WI38 (cell line): ENCODE measurements at regions not wholly inside any gene's neighbourhood (a gene's known extent, or its start where the extent isn't known, plus 50 kb on each side); places are given as distances from the start of the nearest gene placed in this dataset.

Source experiments
- H3K4me3 ChIP-seq: 2 replicates; pipeline ENCODE4 v1.5.1; 2011; ENCODE audit warnings: low read depth, mild to moderate bottlenecking, control low read depth, low read length
- TF ChIP-seq, protein P1 (sequence below): IDR thresholded peaks from 2 replicates; pipeline ENCODE4 v1.5.1; 2012; ENCODE audit warnings: low read depth, mild to moderate bottlenecking, control low read depth, low read length

DNA sequence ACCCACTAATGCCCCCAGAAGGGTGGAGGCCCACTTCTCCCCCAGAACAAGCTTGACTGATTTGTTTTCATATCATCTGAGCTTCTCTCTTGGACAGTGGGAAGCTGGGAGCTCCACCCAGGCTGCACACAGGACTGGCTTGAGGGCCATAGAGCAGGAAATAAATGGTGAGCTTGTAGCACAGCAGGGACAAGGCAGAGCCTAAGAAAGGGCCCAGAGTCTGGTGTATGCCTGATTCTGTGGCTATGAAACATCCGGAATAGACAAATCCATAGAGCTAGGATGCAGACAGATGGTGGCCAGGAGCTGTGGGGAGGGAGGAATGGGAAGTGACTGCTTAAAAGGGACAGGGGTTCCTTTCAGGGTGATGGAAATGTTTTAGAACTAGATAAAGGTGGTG lies 79.0 kb downstream of the ARL6IP4 start:
- no peak overlapping the region for H3K4me3 ChIP-seq
- TF ChIP-seq, protein P1, sequence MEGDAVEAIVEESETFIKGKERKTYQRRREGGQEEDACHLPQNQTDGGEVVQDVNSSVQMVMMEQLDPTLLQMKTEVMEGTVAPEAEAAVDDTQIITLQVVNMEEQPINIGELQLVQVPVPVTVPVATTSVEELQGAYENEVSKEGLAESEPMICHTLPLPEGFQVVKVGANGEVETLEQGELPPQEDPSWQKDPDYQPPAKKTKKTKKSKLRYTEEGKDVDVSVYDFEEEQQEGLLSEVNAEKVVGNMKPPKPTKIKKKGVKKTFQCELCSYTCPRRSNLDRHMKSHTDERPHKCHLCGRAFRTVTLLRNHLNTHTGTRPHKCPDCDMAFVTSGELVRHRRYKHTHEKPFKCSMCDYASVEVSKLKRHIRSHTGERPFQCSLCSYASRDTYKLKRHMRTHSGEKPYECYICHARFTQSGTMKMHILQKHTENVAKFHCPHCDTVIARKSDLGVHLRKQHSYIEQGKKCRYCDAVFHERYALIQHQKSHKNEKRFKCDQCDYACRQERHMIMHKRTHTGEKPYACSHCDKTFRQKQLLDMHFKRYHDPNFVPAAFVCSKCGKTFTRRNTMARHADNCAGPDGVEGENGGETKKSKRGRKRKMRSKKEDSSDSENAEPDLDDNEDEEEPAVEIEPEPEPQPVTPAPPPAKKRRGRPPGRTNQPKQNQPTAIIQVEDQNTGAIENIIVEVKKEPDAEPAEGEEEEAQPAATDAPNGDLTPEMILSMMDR, result no peak

DNA sequence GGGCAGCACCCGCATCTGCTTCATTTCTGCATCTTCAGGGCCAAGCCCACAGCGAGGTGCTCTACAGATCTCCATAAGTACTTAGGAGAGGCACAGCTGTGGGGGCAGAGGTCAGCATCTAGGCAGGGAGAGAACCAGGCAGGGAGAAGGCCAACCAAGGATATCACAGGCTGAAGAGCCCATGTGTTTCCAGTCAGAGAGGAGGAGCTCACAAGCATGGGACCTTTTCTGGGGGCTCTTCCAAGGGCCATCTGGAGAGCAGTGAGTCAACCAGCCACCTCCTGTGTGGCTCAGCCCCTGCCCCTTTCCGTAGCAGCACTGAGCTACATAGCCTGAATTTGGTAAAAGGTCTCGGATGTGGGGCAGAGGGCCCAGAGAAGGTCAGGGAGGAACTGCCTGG lies 78.5 kb downstream of the ARL6IP4 start:
- TF ChIP-seq, protein P1, result no peak
- no peak overlapping the region for H3K4me3 ChIP-seq

DNA sequence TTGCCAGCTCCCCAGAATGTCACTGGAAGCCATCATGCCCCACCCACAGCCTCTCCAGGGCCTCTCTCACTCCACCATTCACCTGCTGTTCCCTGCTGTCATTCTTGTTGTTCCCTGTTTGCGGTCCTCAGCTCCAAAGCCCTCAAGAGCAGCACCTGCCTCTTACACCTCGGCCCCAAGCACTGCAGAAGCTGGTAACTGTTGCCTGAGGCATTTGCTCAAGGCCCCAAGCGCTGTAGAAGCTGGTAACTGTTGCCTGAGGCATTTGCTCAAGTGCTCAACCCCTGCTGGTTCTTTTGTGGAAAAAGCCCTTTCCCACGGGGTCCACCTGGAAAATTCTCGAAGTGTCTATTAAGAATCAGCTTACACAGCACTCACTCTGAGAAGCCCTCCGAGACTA lies 78.0 kb downstream of the ARL6IP4 start:
- TF ChIP-seq, protein P1, result no peak
- no peak overlapping the region for H3K4me3 ChIP-seq

DNA sequence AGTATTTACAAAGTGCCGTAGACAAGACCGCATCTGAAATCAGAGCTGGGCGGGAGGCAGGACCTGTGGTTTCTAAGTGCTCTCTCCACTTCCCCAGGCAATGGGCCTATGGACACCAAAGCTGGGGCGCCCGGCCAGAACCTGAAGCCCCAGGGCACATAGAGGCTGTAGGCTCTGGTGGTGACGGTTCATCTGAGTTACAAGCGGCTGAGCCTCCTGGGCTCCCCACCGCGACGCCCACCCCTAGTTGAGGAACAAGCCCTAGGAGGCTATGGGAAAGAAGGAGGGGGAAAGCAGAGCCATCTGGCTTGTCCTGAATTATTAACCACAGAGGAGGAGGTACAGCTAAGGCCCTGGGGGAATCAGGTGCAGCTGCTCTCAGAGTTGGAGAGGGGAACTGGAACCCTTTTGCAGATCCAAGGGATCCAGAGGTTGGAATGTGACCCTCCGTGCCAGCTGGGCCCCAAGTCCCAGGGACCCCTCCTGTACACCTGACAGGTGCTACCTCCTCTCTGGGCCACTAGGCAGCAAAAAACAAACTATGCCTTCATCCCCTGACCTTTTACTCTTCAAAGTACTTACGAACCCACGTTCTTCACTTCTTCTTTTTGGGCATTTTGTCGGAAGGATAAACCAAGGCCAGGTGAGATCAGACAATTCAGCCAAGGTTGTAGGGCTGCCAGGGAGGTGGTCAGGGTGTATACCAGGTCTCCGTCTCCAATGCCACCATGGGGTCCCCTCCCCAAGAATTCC lies 77.2 kb downstream of the ARL6IP4 start:
- TF ChIP-seq, protein P1, result no peak

DNA sequence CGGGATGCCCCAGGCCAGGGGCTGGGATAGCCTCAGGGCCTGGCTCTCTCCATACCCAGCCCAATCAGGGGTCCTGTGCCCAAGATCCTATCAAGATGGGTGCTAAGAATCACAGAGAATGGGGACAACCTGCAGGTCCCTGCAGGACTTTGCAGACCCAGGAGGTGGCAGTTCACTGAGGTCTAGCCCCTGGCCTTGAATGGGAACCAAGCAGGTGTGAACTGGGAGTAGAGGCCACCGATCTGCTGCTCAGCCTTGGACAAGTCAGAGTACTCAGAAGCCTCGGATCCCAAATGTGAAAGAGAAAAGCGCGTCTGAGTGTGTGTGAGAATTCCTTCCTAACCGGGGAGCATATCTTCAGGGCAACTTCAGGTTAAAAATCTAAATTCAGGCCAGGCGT lies 76.2 kb downstream of the ARL6IP4 start:
- H3K4me3 ChIP-seq, result no peak overlapping the region
- TF ChIP-seq, protein P1, result no peak

More for the DNA sequence above, 77.2 kb downstream of the ARL6IP4 start:
- no peak overlapping the region for H3K4me3 ChIP-seq

DNA sequence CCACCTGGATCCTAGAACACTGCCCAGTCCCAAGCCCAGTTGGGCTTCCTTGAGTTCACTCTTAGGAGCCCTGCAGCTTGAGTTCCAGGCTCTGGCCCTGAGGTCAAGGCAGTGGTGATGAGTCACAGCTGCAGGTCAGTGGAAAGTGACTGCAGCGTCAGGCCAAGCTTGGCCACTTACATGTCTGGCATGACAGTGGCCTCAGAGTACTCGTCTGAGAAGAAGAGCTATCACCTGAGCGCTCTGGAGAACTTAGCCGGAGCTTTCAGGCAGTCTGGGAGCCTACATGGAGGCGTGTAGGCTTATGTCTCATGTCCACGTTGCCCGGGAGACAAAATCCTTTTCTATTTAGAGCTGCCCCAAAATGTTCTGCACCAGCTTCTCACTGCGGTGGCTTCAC lies 75.6 kb downstream of the ARL6IP4 start:
- TF ChIP-seq, protein P1, result no peak

DNA sequence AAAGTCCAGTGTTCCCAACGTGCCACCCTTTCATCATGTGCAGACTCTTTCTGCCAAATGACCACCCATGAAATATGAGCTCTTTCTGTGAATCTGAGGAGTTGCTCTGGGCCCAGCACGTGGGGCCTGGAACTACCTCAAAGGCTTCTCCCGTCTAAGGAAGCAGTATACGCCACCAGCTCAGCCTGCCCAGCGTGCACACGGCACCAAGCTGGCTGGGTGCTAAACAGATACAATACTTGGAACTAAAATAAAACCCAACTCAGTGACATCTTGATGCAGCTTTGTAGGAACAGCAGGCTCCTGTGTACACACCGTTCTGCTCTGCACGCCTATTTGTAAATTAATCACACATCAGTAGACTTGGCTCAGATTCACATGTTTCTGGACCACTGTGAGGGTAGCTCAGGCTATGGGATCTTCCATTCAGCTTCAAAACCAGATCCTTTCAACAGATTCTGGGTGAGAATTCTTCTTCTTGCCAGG lies 74.8 kb downstream of the ARL6IP4 start:
- H3K4me3 ChIP-seq, result no peak overlapping the region
- TF ChIP-seq, protein P1, result no peak

More for the DNA sequence above, 75.6 kb downstream of the ARL6IP4 start:
- H3K4me3 ChIP-seq, result no peak overlapping the region
